ENCODE measurements at regions not wholly inside any gene's neighbourhood (a gene's known extent, or its start where the extent isn't known, plus 50 kb on each side); places are given as distances from the start of the nearest gene placed in this dataset.

DNA sequence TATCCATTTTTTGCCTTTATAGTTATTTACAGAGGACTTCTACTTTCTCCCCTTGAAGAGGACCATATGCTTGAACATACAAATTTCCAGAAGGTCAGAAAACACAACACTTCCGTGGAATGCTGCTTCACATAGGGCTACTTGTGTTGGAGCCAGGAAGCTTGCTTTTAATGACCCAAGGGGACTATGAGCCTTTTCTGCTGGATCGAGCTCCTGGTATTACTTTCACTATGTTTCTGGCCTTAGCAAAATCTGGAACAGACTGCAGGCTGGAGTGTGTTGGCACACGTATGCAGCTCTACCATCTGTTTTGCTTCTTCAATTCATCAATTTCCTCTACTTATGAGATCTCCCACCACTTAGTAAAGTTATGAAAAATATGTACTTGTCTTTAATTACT lies 69.3 kb upstream of the CBLB start:
- Histone ChIP-seq H3K27ac (ENCODE audit: poor library complexity, severe bottlenecking) (no peak overlapping the region), H3K4me1 (ENCODE audit: insufficient read depth, poor library complexity, severe bottlenecking) (no peaks in the 10 kb centered on the region), H3K27me3 (ENCODE audit: insufficient read depth, poor library complexity, severe bottlenecking) (no peaks in the 10 kb centered on the region), H3K4me3 (ENCODE audit: severe bottlenecking) (no peak overlapping the region), H3K9me3 (ENCODE audit: severe bottlenecking) (no peaks in the 10 kb centered on the region), H3K36me3 (ENCODE audit: low read depth) (no peaks in the 10 kb centered on the region)
- ATAC-seq (ENCODE audit: low read depth) (no peak), DNase-seq (ENCODE audit: low spot score) (no peak)
- TF ChIP-seq, protein P1, sequence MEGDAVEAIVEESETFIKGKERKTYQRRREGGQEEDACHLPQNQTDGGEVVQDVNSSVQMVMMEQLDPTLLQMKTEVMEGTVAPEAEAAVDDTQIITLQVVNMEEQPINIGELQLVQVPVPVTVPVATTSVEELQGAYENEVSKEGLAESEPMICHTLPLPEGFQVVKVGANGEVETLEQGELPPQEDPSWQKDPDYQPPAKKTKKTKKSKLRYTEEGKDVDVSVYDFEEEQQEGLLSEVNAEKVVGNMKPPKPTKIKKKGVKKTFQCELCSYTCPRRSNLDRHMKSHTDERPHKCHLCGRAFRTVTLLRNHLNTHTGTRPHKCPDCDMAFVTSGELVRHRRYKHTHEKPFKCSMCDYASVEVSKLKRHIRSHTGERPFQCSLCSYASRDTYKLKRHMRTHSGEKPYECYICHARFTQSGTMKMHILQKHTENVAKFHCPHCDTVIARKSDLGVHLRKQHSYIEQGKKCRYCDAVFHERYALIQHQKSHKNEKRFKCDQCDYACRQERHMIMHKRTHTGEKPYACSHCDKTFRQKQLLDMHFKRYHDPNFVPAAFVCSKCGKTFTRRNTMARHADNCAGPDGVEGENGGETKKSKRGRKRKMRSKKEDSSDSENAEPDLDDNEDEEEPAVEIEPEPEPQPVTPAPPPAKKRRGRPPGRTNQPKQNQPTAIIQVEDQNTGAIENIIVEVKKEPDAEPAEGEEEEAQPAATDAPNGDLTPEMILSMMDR (IDR thresholded peaks at IDR 0.05; ENCODE audit: poor library complexity, severe bottlenecking), result no peak

DNA sequence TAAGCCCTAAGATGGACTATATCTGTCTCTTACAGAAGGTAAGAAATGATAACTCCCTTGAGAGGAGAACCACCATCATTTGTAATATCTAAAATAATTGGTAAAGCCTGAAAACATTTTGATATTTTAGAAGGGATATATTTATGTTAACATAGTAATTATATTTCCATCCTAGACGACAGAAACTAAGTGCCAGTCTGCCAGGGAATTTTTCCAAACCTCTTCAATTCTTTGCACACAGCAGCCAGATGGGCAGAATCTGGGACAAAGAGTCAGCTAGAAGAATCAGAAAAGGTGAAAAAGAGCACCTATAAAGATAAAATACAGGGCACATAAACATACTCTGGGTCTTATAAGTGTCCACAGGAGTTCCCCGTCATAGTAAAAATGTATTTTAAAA lies 70.0 kb upstream of the CBLB start:
- Histone ChIP-seq H3K4me3 (ENCODE audit: severe bottlenecking) (no peak overlapping the region), H3K27ac (ENCODE audit: poor library complexity, severe bottlenecking) (no peak overlapping the region), H3K27me3 (ENCODE audit: insufficient read depth, poor library complexity, severe bottlenecking) (no peaks in the 10 kb centered on the region), H3K9me3 (ENCODE audit: severe bottlenecking) (no peaks in the 10 kb centered on the region), H3K4me1 (ENCODE audit: insufficient read depth, poor library complexity, severe bottlenecking) (no peaks in the 10 kb centered on the region), H3K36me3 (ENCODE audit: low read depth) (no peaks in the 10 kb centered on the region)
- TF ChIP-seq, protein P1 (IDR thresholded peaks at IDR 0.05; ENCODE audit: poor library complexity, severe bottlenecking), result no peak
- DNase-seq (ENCODE audit: low spot score) (no peak), ATAC-seq (ENCODE audit: low read depth) (no peak)

DNA sequence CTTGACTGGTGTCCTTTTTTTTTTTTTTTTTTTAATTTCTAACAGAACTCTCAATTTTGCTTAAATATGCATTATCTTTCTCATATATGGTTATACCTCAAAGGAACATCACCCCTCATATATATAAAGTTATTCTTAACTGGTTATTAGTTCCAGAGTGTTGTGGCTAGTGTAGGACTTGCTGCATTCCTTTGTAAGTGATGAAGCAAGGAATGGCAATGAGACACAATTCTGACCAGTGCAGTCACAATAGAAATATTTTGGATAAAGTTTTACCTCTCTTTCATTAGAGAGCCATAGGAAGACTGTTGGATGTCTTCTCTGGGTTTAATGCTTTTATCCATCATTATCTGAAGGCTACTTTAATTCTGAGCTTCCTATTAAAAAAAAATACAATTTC lies 75.5 kb upstream of the CBLB start:
- H3K36me3 ChIP-seq (ENCODE audit: low read depth), result no peaks in the 10 kb centered on the region
- no peak overlapping the region for H3K4me3 ChIP-seq (ENCODE audit: severe bottlenecking)
- TF ChIP-seq, protein P1 (IDR thresholded peaks at IDR 0.05; ENCODE audit: poor library complexity, severe bottlenecking), result no peak
- ATAC-seq (ENCODE audit: low read depth), result peak; percentile 61; the same call in 2 of the 3 replicates
- no peaks in the 10 kb centered on the region for H3K27me3 ChIP-seq (ENCODE audit: insufficient read depth, poor library complexity, severe bottlenecking)
- peaks cover 23% of the 10 kb centered on the region for H3K4me1 ChIP-seq (ENCODE audit: insufficient read depth, poor library complexity, severe bottlenecking)
- peak overlapping the region; percentile 53 for H3K27ac ChIP-seq (ENCODE audit: poor library complexity, severe bottlenecking)
- peaks cover 3% of the 10 kb centered on the region for H3K9me3 ChIP-seq (ENCODE audit: severe bottlenecking)
- no peak for DNase-seq (ENCODE audit: low spot score)

DNA sequence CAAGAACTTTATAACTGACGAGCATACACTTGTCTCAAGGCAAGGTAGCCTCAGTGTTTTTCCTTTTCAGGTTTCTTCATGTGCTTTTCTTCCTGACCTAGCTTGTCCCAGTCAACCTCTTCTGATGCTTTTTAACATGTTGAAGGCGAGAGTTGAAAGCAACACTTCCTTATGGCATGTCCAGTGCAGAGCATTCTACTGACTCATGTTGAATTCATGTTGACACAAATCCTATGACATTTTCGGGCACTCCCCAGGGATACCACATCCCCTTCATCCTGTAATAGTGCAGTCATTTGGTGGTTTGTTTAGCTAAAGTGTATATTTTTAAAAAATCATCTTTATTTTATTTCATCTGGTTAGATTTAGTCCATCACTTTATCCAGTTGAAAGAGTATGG lies 75.9 kb upstream of the CBLB start:
- no peaks in the 10 kb centered on the region for H3K36me3 ChIP-seq (ENCODE audit: low read depth)
- peak; percentile 97 for ATAC-seq (ENCODE audit: low read depth)
- H3K4me3 ChIP-seq (ENCODE audit: severe bottlenecking), result no peak overlapping the region
- H3K4me1 ChIP-seq (ENCODE audit: insufficient read depth, poor library complexity, severe bottlenecking), result peaks cover 23% of the 10 kb centered on the region
- peak overlapping the region; percentile 53 for H3K27ac ChIP-seq (ENCODE audit: poor library complexity, severe bottlenecking)
- DNase-seq (ENCODE audit: low spot score), result no peak
- TF ChIP-seq, protein P1 (IDR thresholded peaks at IDR 0.05; ENCODE audit: poor library complexity, severe bottlenecking), result no peak
- H3K27me3 ChIP-seq (ENCODE audit: insufficient read depth, poor library complexity, severe bottlenecking), result no peaks in the 10 kb centered on the region
- peaks cover 3% of the 10 kb centered on the region for H3K9me3 ChIP-seq (ENCODE audit: severe bottlenecking)

DNA sequence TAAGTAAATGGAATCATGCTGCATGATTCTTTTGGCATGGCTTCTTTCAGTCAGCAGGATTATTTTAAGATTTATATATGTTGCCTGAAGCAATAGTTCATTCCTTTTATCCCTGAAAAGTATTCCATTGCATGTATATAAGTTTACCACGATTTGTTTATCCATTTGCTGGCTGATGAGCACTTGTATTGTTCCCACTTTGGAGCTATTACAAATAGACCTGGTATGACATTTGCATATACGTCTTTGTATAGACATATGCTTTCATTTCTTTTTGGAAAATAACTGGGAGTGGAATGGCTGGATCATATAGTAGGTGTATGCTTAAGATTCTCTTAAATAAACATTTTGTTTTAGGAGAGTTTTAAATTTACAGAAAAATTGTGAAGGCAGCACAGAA lies 79.3 kb upstream of the CBLB start:
- Histone ChIP-seq H3K36me3 (ENCODE audit: low read depth) (no peaks in the 10 kb centered on the region), H3K27ac (ENCODE audit: poor library complexity, severe bottlenecking) (no peak overlapping the region), H3K4me3 (ENCODE audit: severe bottlenecking) (no peak overlapping the region), H3K4me1 (ENCODE audit: insufficient read depth, poor library complexity, severe bottlenecking) (peaks cover 23% of the 10 kb centered on the region), H3K9me3 (ENCODE audit: severe bottlenecking) (peaks cover 3% of the 10 kb centered on the region), H3K27me3 (ENCODE audit: insufficient read depth, poor library complexity, severe bottlenecking) (no peaks in the 10 kb centered on the region)
- ATAC-seq (ENCODE audit: low read depth) (no peak), DNase-seq (ENCODE audit: low spot score) (no peak)
- TF ChIP-seq, protein P1 (IDR thresholded peaks at IDR 0.05; ENCODE audit: poor library complexity, severe bottlenecking), result no peak
